Right ventricle myocardium superior (tissue), 1 donor: ENCODE measurements at regions not wholly inside any gene's neighbourhood (a gene's known extent, or its start where the extent isn't known, plus 50 kb on each side); places are given as distances from the start of the nearest gene placed in this dataset.

Source experiments
- ATAC-seq: fragments of 200-7000 bp; cut with Tn5 transposase; one replicate; pipeline ENCODE4 v1.9.1; 2020; ENCODE audit warnings: mild to moderate bottlenecking; ENCODE audit not compliant: poor library complexity
- DNase-seq: peaks from one replicate; pipeline ENCODE4 v3.0.0-alpha.2; 2020
- intact Hi-C: fragments of 100-400 bp; cut with DNase I; formaldehyde crosslinking; loops from one replicate; pipeline ENCODE4 v1.11.2; 2022
- donor health status: DM: no; HTN: yes; CAD: no; lungs with severe emphysema.

GRCh38 chrX:149992918-149993317 is 54.6 kb upstream of the EOLA2 start:
- DNase-seq (no peak), ATAC-seq (no peak)
- intact Hi-C loops = no loop called here

- DNase-seq = no peak
- ATAC-seq = no peak
- intact Hi-C loops = no loop called here
Measured at GRCh38 chrX:149993989-149994388, 55.7 kb upstream of the EOLA2 start.

- intact Hi-C loops = no loop called here
- no peak for DNase-seq
- no peak for ATAC-seq
Measured at GRCh38 chrX:149996515-149996914, 58.2 kb upstream of the EOLA2 start.

- ATAC-seq (no peak), DNase-seq (no peak)
- intact Hi-C loops = no loop called here
Measured at GRCh38 chrX:150005027-150005426, 66.7 kb upstream of the EOLA2 start.

- intact Hi-C loops = no loop called here
- DNase-seq (no peak), ATAC-seq (no peak)
Measured at GRCh38 chrX:150007356-150007755, 69.1 kb upstream of the EOLA2 start.

GRCh38 chrX:150012647-150013381 is 74.5 kb upstream of the EOLA2 start:
- DNase-seq = no peak
- intact Hi-C loops = no loop called here
- ATAC-seq = no peak

- intact Hi-C loops = no loop called here
- DNase-seq (no peak), ATAC-seq (no peak)
Measured at GRCh38 chrX:150014525-150014924, 76.2 kb upstream of the EOLA2 start.

- no peak for DNase-seq
- no peak for ATAC-seq
- intact Hi-C loops = no loop called here
Measured at GRCh38 chrX:150017868-150018267, 79.6 kb upstream of the EOLA2 start.

- ATAC-seq (no peak), DNase-seq (no peak)
- intact Hi-C loops = no loop called here
Measured at GRCh38 chrX:150018931-150019361, 80.7 kb upstream of the EOLA2 start.

GRCh38 chrX:150028692-150029091 is 90.4 kb upstream of the EOLA2 start:
- ATAC-seq = no peak
- no peak for DNase-seq
- intact Hi-C loops = no loop called here

GRCh38 chrX:150032742-150033141 is 94.5 kb upstream of the EOLA2 start:
- DNase-seq (no peak), ATAC-seq (no peak)
- intact Hi-C loops = no loop called here

GRCh38 chrX:150034788-150035187 is 96.5 kb upstream of the EOLA2 start:
- intact Hi-C loops = no loop called here
- no peak for DNase-seq

GRCh38 chrX:150035531-150035930 is 97.2 kb upstream of the EOLA2 start:
- intact Hi-C loops = no loop called here
- DNase-seq = no peak
- ATAC-seq = no peak

More at GRCh38 chrX:150034788-150035187, 96.5 kb upstream of the EOLA2 start:
- ATAC-seq = no peak

GRCh38 chrX:150036181-150036580 is 97.9 kb upstream of the EOLA2 start:
- intact Hi-C loops = no loop called here
- DNase-seq (no peak), ATAC-seq (no peak)

GRCh38 chrX:150036641-150037040 is 98.3 kb upstream of the EOLA2 start:
- DNase-seq (no peak), ATAC-seq (no peak)
- intact Hi-C loops = no loop called here

- intact Hi-C loops = no loop called here
- no peak for DNase-seq
- no peak for ATAC-seq
Measured at GRCh38 chrX:150037041-150037440, 98.8 kb upstream of the EOLA2 start.

GRCh38 chrX:150038315-150038714 is 100.0 kb upstream of the EOLA2 start:
- DNase-seq (no peak), ATAC-seq (no peak)
- intact Hi-C loops = no loop called here

GRCh38 chrX:150038986-150039599 is 100.8 kb upstream of the EOLA2 start:
- intact Hi-C loops = no loop called here
- DNase-seq (no peak), ATAC-seq (no peak)

GRCh38 chrX:150041208-150041607 is 102.9 kb upstream of the EOLA2 start:
- no peak for ATAC-seq
- intact Hi-C loops = no loop called here
- DNase-seq = no peak

- no peak for ATAC-seq
- intact Hi-C loops = no loop called here
- no peak for DNase-seq
Measured at GRCh38 chrX:150044556-150044955, 106.3 kb upstream of the EOLA2 start.

GRCh38 chrX:150047818-150048217 is 109.5 kb upstream of the EOLA2 start:
- DNase-seq = no peak
- no peak for ATAC-seq
- intact Hi-C loops = no loop called here
